Progenitor cell of endocrine pancreas (in vitro differentiated cells): ENCODE measurements at regions not wholly inside any gene's neighbourhood (a gene's known extent, or its start where the extent isn't known, plus 50 kb on each side); places are given as distances from the start of the nearest gene placed in this dataset.

Experiments used
- DNase-seq: peaks from one replicate; pipeline ENCODE4 v3.0.0; 2021; ENCODE audit warnings: low spot score; ENCODE audit not compliant: unreplicated experiment
- H3K27ac Mint-ChIP-seq: 2 replicates; pipeline ENCODE4 v1.8.0; 2021; ENCODE audit warnings: mild to moderate bottlenecking, moderate library complexity, mixed read lengths
- H3K27me3 Mint-ChIP-seq: 2 replicates; pipeline ENCODE4 v1.8.0; 2021; ENCODE audit warnings: mixed read lengths
- H3K36me3 Mint-ChIP-seq: 2 replicates; pipeline ENCODE4 v1.8.0; 2022; ENCODE audit warnings: mixed read lengths; ENCODE audit not compliant: insufficient read depth
- H3K4me1 Mint-ChIP-seq: 2 replicates; pipeline ENCODE4 v1.8.0; 2021; ENCODE audit warnings: low read depth, mixed read lengths
- H3K4me3 Mint-ChIP-seq: 2 replicates; pipeline ENCODE4 v1.8.0; 2021; ENCODE audit warnings: low read depth, mild to moderate bottlenecking, moderate library complexity, mixed read lengths
- H3K9me3 Mint-ChIP-seq: 2 replicates; pipeline ENCODE4 v1.8.0; 2021; ENCODE audit warnings: low read depth, mixed read lengths
- TF ChIP-seq, protein P1 (sequence below): fragments of 200-600 bp; sonication (generic); IDR thresholded peaks from one replicate; pipeline ENCODE4 v1.5.0; 2021; ENCODE audit warnings: antibody characterized with exemption, mild to moderate bottlenecking; ENCODE audit not compliant: unreplicated experiment

DNA sequence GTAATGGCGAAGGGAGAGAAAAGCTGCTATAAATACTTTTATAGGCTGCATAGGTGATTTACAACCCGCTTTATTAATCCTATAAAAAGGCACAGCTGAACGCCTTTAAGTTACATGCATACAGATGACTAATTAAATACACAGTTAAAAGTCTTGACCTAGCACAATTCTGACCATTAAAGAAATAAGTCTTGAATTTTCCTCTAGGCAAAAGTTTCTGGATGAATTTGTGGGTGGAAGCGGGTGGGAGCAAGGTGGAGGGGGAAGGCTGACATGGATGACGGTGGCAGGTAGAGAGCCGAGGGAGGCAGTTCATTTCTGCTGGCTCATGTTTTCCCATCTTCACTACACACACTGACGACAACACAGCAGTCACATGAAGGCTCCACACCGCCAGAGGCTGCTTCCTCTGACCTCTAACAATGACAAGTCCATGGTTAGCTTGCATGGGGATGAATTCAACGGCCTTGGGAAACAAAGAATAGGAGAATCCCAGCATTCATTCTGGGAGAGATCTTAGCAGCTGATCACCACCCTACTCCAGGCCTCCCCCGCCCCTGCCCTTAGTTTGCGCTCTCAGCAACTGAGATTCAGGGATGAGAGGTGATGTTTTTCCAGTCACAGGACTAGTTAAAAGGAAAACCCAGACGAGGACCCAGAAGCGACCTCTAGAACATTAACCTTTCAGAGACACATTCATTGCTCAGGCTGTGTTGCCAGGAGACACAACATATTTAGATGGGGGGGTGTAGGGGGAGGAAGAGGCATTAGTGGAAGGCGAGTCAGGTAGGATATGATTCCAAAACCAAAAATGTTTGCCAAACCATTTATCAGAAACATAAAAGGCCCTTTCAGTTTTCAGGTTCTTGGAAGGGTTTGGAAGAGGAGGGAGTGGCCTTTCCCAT, 329.3 kb downstream of the PIK3R1 start:
- Mint-ChIP-seq H3K9me3 (peaks cover 3% of the 10 kb centered on the region), H3K27me3 (no peaks in the 10 kb centered on the region), H3K27ac (no peak overlapping the region), H3K4me1 (peaks cover 14% of the 10 kb centered on the region), H3K4me3 (no peak overlapping the region), H3K36me3 (no peaks in the 10 kb centered on the region)
- TF ChIP-seq, protein P1, sequence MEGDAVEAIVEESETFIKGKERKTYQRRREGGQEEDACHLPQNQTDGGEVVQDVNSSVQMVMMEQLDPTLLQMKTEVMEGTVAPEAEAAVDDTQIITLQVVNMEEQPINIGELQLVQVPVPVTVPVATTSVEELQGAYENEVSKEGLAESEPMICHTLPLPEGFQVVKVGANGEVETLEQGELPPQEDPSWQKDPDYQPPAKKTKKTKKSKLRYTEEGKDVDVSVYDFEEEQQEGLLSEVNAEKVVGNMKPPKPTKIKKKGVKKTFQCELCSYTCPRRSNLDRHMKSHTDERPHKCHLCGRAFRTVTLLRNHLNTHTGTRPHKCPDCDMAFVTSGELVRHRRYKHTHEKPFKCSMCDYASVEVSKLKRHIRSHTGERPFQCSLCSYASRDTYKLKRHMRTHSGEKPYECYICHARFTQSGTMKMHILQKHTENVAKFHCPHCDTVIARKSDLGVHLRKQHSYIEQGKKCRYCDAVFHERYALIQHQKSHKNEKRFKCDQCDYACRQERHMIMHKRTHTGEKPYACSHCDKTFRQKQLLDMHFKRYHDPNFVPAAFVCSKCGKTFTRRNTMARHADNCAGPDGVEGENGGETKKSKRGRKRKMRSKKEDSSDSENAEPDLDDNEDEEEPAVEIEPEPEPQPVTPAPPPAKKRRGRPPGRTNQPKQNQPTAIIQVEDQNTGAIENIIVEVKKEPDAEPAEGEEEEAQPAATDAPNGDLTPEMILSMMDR: no peak
- DNase-seq: no peak

DNA sequence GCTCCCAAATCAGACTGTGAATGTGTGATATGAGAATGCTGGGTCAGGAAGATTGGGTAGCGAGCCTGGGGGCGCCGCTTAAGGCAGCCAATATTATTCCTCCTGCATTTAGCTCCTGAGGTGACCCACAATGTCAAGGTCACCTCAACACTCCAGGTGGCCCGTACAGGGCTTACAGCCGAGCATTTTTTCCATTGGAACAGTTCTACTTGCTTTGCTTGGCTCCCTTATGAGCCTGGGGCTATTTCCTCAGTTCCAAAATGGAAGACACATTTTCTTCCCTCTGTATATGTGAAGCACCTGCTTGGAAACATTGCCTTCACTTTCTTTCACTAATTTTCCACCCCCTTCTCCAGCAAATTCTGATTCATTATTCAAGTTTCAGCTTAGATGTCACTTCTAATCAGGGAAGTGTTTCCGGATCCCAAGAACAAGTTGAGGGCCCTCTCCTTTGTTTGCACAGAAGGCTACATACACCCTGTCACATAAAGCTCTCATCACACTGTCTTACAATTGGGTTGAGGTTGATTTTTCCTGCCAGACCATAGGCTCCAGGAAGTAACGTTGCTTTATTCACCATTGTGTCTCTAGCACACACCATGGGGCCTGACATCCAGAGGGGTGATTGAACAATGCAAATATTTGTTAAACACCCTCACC, 330.2 kb downstream of the PIK3R1 start:
- DNase-seq: no peak
- TF ChIP-seq, protein P1: no peak
- Mint-ChIP-seq H3K27me3 (no peaks in the 10 kb centered on the region), H3K4me1 (peaks cover 15% of the 10 kb centered on the region), H3K4me3 (no peak overlapping the region), H3K27ac (no peak overlapping the region), H3K36me3 (no peaks in the 10 kb centered on the region), H3K9me3 (peaks cover 3% of the 10 kb centered on the region)

DNA sequence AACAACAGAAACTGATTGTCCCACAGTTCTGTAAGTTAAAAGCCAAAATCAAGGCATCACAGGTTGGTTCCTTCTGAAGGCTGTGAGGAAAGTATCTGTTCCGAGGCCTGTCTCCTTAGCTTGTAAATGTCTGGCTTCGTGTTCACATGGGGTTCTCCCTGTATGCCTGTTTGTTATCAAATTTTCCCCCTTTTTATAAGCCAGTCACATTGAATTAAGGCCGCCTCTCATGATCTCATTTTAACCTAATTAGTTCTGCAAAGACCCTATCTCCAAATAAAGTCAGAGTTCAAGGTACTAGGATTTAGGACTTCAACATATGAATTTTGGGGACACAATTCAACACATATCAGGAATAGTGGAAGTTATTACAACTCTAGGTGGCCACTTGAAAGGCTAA, 331.5 kb downstream of the PIK3R1 start:
- Mint-ChIP-seq H3K27me3 (no peaks in the 10 kb centered on the region), H3K9me3 (peaks cover 3% of the 10 kb centered on the region), H3K4me1 (peaks cover 12% of the 10 kb centered on the region), H3K4me3 (no peak overlapping the region), H3K36me3 (no peaks in the 10 kb centered on the region), H3K27ac (no peak overlapping the region)
- TF ChIP-seq, protein P1: no peak
- no peak for DNase-seq

DNA sequence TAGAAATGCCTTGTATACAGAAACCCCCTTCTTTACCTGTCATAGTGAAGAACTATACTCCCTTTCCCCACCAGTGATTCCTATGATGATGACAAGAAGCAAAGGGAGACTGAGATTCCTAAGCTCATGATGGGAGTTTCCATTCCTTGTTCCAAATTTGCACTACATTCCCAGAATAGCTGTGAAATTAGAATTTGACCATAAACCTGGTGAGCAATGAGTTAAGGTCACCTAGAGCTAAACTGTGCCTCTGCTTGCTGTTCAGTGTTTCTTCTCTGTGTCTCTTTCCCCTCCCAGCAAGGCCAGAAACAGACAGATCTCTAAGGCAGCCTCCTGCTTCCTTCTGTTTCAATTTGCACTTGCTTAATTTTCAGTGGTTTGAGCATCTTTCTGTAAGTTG, 332.1 kb downstream of the PIK3R1 start:
- no peaks in the 10 kb centered on the region for H3K36me3 Mint-ChIP-seq
- peaks cover 3% of the 10 kb centered on the region for H3K9me3 Mint-ChIP-seq
- H3K27ac Mint-ChIP-seq: no peak overlapping the region
- TF ChIP-seq, protein P1: no peak
- H3K4me3 Mint-ChIP-seq: no peak overlapping the region
- H3K4me1 Mint-ChIP-seq: peaks cover 12% of the 10 kb centered on the region
- no peaks in the 10 kb centered on the region for H3K27me3 Mint-ChIP-seq
- no peak for DNase-seq

DNA sequence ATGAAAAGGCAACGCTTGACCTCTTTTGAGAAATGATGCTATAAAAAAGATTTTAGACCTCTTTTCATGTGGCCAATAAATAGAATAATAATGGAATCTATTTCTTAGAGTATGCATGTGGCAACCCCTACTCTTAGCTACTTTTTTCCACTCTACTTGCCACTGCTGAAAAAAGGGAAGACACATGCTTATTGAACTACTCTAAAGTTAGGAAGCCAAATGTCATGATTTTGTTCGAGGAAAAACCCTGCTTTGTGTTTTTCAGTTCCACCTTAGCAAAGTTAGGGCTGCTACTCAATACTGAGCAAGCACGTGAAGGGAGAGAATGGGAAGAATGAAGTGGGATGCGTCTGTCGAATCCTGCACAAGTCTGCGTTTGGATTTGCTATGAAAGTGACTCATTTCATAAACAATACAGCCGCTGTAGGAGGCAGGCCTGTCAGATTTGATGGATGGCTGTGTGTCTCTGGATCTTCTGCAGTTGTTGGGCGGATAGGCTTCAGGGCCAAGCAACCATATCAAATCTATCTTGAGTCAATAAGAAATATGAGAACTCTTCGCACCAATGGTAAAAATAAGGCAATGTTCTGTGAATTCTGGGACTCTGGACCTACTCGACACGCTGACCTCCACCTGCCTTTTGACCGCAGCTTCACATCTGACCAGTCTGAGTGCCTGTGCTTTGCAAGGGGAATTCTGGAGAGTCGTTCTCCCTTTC, 333.6 kb downstream of the PIK3R1 start:
- H3K4me1 Mint-ChIP-seq: peaks cover 12% of the 10 kb centered on the region
- peaks cover 3% of the 10 kb centered on the region for H3K9me3 Mint-ChIP-seq
- no peaks in the 10 kb centered on the region for H3K36me3 Mint-ChIP-seq
- H3K4me3 Mint-ChIP-seq: no peak overlapping the region
- TF ChIP-seq, protein P1: no peak
- no peak for DNase-seq
- H3K27me3 Mint-ChIP-seq: no peaks in the 10 kb centered on the region
- H3K27ac Mint-ChIP-seq: no peak overlapping the region
